ENCODE measurements at regions not wholly inside any gene's neighbourhood (a gene's known extent, or its start where the extent isn't known, plus 50 kb on each side); places are given as distances from the start of the nearest gene placed in this dataset.

- Histone ChIP-seq H3K9me3 (ENCODE audit: low read length) (no peaks in the 10 kb centered on the region), H4K20me1 (ENCODE audit: insufficient read depth) (no peaks in the 10 kb centered on the region), H3K27ac (ENCODE audit: low read length) (no peak overlapping the region), H3K36me3 (ENCODE audit: insufficient read depth, low read length) (no peaks in the 10 kb centered on the region), H3K4me3 (ENCODE audit: low read length) (no peak overlapping the region), H3F3A (ENCODE audit: insufficient read depth, low read length, poor library complexity, severe bottlenecking) (no peaks in the 10 kb centered on the region), H2AFZ (ENCODE audit: low read depth, low read length) (no peak overlapping the region), H3K79me2 (replicated peaks; ENCODE audit: insufficient read depth, low read length) (no peaks in the 10 kb centered on the region), H3K4me2 (ENCODE audit: low read length) (no peak overlapping the region), H3K27me3 (ENCODE audit: insufficient read depth, low read depth, low read length) (no peaks in the 10 kb centered on the region), H3K9me2 (ENCODE audit: insufficient read depth, low read length) (no peaks in the 10 kb centered on the region), H3K9ac (ENCODE audit: low read length) (no peak overlapping the region)
- TF ChIP-seq RAD21 (conservative IDR thresholded peaks at IDR 0.05), result no peak
- TF ChIP-seq POLR2AphosphoS5 (IDR thresholded peaks at IDR 0.05), result no peak
- no peak for TF ChIP-seq EP300 (conservative IDR thresholded peaks at IDR 0.05; ENCODE audit: poor library complexity, severe bottlenecking)
- TF ChIP-seq SMC3 (conservative IDR thresholded peaks at IDR 0.05; ENCODE audit: poor library complexity), result no peak
- TF ChIP-seq CTCF (IDR thresholded peaks at IDR 0.05; ENCODE audit: poor library complexity, severe bottlenecking), result no peak
- no peak for TF ChIP-seq EZH2 (IDR thresholded peaks at IDR 0.05; ENCODE audit: borderline replicate concordance, insufficient read depth, low read length, poor library complexity, severe bottlenecking)
- TF ChIP-seq TAF1 (IDR thresholded peaks at IDR 0.05; ENCODE audit: low read depth), result no peak
- no peak for TF ChIP-seq REST (IDR thresholded peaks at IDR 0.05; ENCODE audit: borderline replicate concordance)
- TF ChIP-seq MXI1 (conservative IDR thresholded peaks at IDR 0.05; ENCODE audit: poor library complexity, severe bottlenecking), result no peak
These were observed 164.9 kb upstream of the SPOCK3 start for GRCh38 chr4:167399201-167399600.

- no peak overlapping the region for H2AFZ ChIP-seq (ENCODE audit: low read depth, low read length)
- TF ChIP-seq SMC3 (conservative IDR thresholded peaks at IDR 0.05; ENCODE audit: poor library complexity), result no peak
- TF ChIP-seq EP300 (conservative IDR thresholded peaks at IDR 0.05; ENCODE audit: poor library complexity, severe bottlenecking), result no peak
- TF ChIP-seq POLR2AphosphoS5 (IDR thresholded peaks at IDR 0.05), result no peak
- TF ChIP-seq EZH2 (IDR thresholded peaks at IDR 0.05; ENCODE audit: borderline replicate concordance, insufficient read depth, low read length, poor library complexity, severe bottlenecking), result no peak
- TF ChIP-seq MXI1 (conservative IDR thresholded peaks at IDR 0.05; ENCODE audit: poor library complexity, severe bottlenecking), result no peak
- TF ChIP-seq REST (IDR thresholded peaks at IDR 0.05; ENCODE audit: borderline replicate concordance), result no peak
- no peak for TF ChIP-seq CTCF (IDR thresholded peaks at IDR 0.05; ENCODE audit: poor library complexity, severe bottlenecking)
- no peak for TF ChIP-seq TAF1 (IDR thresholded peaks at IDR 0.05; ENCODE audit: low read depth)
- TF ChIP-seq RAD21 (conservative IDR thresholded peaks at IDR 0.05), result no peak
- no peaks in the 10 kb centered on the region for H3K9me2 ChIP-seq (ENCODE audit: insufficient read depth, low read length)
- H3K27me3 ChIP-seq (ENCODE audit: insufficient read depth, low read depth, low read length), result no peaks in the 10 kb centered on the region
- no peak overlapping the region for H3K4me3 ChIP-seq (ENCODE audit: low read length)
- no peak overlapping the region for H3K9ac ChIP-seq (ENCODE audit: low read length)
- H3K79me2 ChIP-seq (replicated peaks; ENCODE audit: insufficient read depth, low read length), result no peaks in the 10 kb centered on the region
- H3K9me3 ChIP-seq (ENCODE audit: low read length), result no peaks in the 10 kb centered on the region
- H3K27ac ChIP-seq (ENCODE audit: low read length), result no peak overlapping the region
- no peaks in the 10 kb centered on the region for H4K20me1 ChIP-seq (ENCODE audit: insufficient read depth)
- H3F3A ChIP-seq (ENCODE audit: insufficient read depth, low read length, poor library complexity, severe bottlenecking), result no peaks in the 10 kb centered on the region
- H3K4me2 ChIP-seq (ENCODE audit: low read length), result no peak overlapping the region
- no peaks in the 10 kb centered on the region for H3K36me3 ChIP-seq (ENCODE audit: insufficient read depth, low read length)
These were observed 171.9 kb upstream of the SPOCK3 start for GRCh38 chr4:167406181-167406580.

Data from neural cell (in vitro differentiated cells).